B cell (primary cell): ENCODE measurements at regions not wholly inside any gene's neighbourhood (a gene's known extent, or its start where the extent isn't known, plus 50 kb on each side); places are given as distances from the start of the nearest gene placed in this dataset.

Experiments used
- ATAC-seq: fragments of 200-7000 bp; cut with Tn5 transposase; one replicate; pipeline ENCODE4 v1.10.0; 2021; ENCODE audit warnings: low read depth, mild to moderate bottlenecking, moderate number of reproducible peaks, moderate library complexity
- CTCF ChIA-PET: fragments of 350-600 bp; sonication (Branson Sonifier 250); formaldehyde crosslinking; loops from one replicate; lab custom pipeline; 2021; ENCODE audit warnings: antibody characterized with exemption, inconsistent platforms; lab: Charles Lee
- POLR2A ChIA-PET: fragments of 350-600 bp; sonication (Branson Sonifier 250); formaldehyde crosslinking; loops from one replicate; lab custom pipeline; 2021; ENCODE audit warnings: antibody characterized with exemption; lab: Charles Lee
- DNase-seq: peaks from one replicate; pipeline ENCODE4 v3.0.0; 2013
- H2AFZ ChIP-seq: 2 replicates; pipeline ENCODE4 v1.6.1; 2012; ENCODE audit warnings: mild to moderate bottlenecking, low read depth, low read length; ENCODE audit not compliant: insufficient read depth, poor library complexity, severe bottlenecking
- H3K27ac ChIP-seq, 2 donors: 1 replicate in 1 of 2; 2 replicates in 1 of 2; pipeline ENCODE4 v1.5.1; 2012 to 2013; ENCODE audit warnings: low read length in 2 of 2, mild to moderate bottlenecking in 2 of 2, moderate library complexity in 1 of 2
- H3K27me3 ChIP-seq, 4 experiments: fragments of 200-600 bp in 1 of 4; sonication (generic) in 1 of 4; replicated peaks in 1 of 4; 1 replicate in 2 of 4; 2 replicates in 2 of 4; pipeline versions ENCODE4 v1.6.1 to v1.7.0; 2013 to 2016; ENCODE audit warnings: low read length in 3 of 4, mild to moderate bottlenecking in 2 of 4, mixed read lengths in 1 of 4, moderate library complexity in 1 of 4; ENCODE audit not compliant: insufficient read depth in 4 of 4, control insufficient read depth in 3 of 4; ENCODE audit errors: control extremely low read depth in 1 of 4
- H3K36me3 ChIP-seq, 2 experiments: replicated peaks in 1 of 2; 1 replicate in 1 of 2; 2 replicates in 1 of 2; pipeline versions ENCODE4 v1.6.1 to v1.7.1; 2013; ENCODE audit warnings: low read length in 1 of 2; ENCODE audit not compliant: insufficient read depth in 2 of 2, control insufficient read depth in 1 of 2; ENCODE audit errors: control extremely low read depth in 1 of 2, extremely low read depth in 1 of 2
- H3K4me1 ChIP-seq, 2 donors: fragments of 200-600 bp in 1 of 2; sonication (generic) in 1 of 2; 1 replicate in 1 of 2; 2 replicates in 1 of 2; pipeline versions ENCODE4 v1.5.1 to v1.6.1; 2013 to 2017; ENCODE audit warnings: low read length in 2 of 2; ENCODE audit not compliant: control insufficient read depth in 2 of 2, insufficient read depth in 2 of 2
- H3K4me2 ChIP-seq: replicated peaks from 2 replicates; pipeline ENCODE3; 2012; ENCODE audit warnings: mild to moderate bottlenecking, low read depth, low read length; ENCODE audit not compliant: poor library complexity, severe bottlenecking
- H3K4me3 ChIP-seq, 5 experiments: fragments of 200-600 bp in 1 of 5; sonication (generic) in 1 of 5; 1 replicate in 3 of 5; 2 replicates in 2 of 5; pipeline versions ENCODE4 v1.5.1 to v1.7.0; 2011 to 2016; ENCODE audit warnings: low read length in 4 of 5, mild to moderate bottlenecking in 4 of 5, low read depth in 2 of 5, control low read depth in 1 of 5, moderate library complexity in 1 of 5; ENCODE audit not compliant: insufficient read depth in 1 of 5; ENCODE audit errors: control extremely low read depth in 1 of 5, extremely low read depth in 1 of 5
- H3K79me2 ChIP-seq: fragments of 200-600 bp; sonication (generic); one replicate; pipeline ENCODE4 v1.6.0; 2016; ENCODE audit warnings: low read length; ENCODE audit not compliant: control insufficient read depth, insufficient read depth
- H3K9ac ChIP-seq: fragments of 200-600 bp; sonication (generic); 2 replicates; pipeline ENCODE4 v1.6.1; 2017; ENCODE audit warnings: mild to moderate bottlenecking, low read length, moderate library complexity
- H3K9me3 ChIP-seq, 3 donors: one replicate each; pipeline versions ENCODE4 v1.6.1 to v1.7.1; 2013; ENCODE audit warnings: low read length in 2 of 3; ENCODE audit not compliant: control insufficient read depth in 2 of 3, insufficient read depth in 1 of 3; ENCODE audit errors: control extremely low read depth in 1 of 3
- H4K20me1 ChIP-seq: 2 replicates; pipeline ENCODE4 v1.6.0; 2012; ENCODE audit warnings: mild to moderate bottlenecking, low read length; ENCODE audit not compliant: insufficient read depth, control insufficient read depth, poor library complexity, severe bottlenecking
- H3K27ac Mint-ChIP-seq: one replicate; pipeline ENCODE4 v1.8.0; 2021; ENCODE audit warnings: mixed read lengths
- H3K27me3 Mint-ChIP-seq: one replicate; pipeline ENCODE4 v1.8.0; 2021; ENCODE audit warnings: mixed read lengths
- H3K4me1 Mint-ChIP-seq: one replicate; pipeline ENCODE4 v1.8.0; 2021; ENCODE audit warnings: mixed read lengths
- H3K4me3 Mint-ChIP-seq: one replicate; pipeline ENCODE4 v1.8.0; 2021; ENCODE audit warnings: mixed read lengths
- H3K9me3 Mint-ChIP-seq: one replicate; pipeline ENCODE4 v1.8.0; 2022; ENCODE audit warnings: mixed read lengths; ENCODE audit not compliant: insufficient read depth
- EZH2 ChIP-seq: IDR thresholded peaks from 2 replicates; pipeline ENCODE4 v1.6.1; 2012; ENCODE audit warnings: borderline replicate concordance, low read depth, mild to moderate bottlenecking, moderate library complexity, low read length; ENCODE audit not compliant: insufficient read depth, poor library complexity, severe bottlenecking
- WGBS: methylation state at CpG from one replicate; pipeline ENCODE4 v1.1.5; 2013; ENCODE audit warnings: missing lambda C conversion rate; ENCODE audit not compliant: insufficient coverage; 5-methylcytosine and 5-hydroxymethylcytosine counted together
- intact Hi-C: fragments of 100-400 bp; cut with micrococcal nuclease; formaldehyde crosslinking; loops from one replicate; pipeline ENCODE4 v1.10.0; 2022
- TF ChIP-seq, protein P1 (sequence below): fragments of 200-600 bp; IDR thresholded peaks from one replicate; pipeline ENCODE4 v1.8.0; 2022; ENCODE audit warnings: antibody characterized with exemption, mild to moderate bottlenecking

DNA sequence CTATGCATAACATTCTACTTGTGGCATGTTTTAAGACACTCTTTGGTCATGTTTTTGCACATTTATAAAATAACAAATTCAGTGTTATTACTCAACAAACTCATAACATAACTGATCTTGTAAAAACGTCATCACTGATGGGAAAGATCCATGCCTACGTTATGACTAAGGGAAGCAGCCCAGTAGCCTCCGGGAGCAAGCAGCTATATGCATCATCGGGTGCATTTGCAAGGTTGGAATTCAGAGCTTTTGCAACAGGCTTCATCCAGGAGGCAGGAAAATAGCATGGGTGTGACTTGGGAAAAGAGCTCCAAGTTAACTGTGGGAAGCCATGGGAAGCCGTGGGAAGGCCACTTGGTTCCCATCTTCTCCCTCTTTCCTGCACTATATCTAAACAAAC lies 271.6 kb upstream of the SGK1 start:
- intact Hi-C loops, result no loop called here
- H3K4me1 Mint-ChIP-seq, result no peaks in the 10 kb centered on the region
- ChIA-PET CTCF (no interaction called here), POLR2A (no interaction called here)
- no peak for ATAC-seq
- Histone ChIP-seq H3K9me3 (no peaks in the 10 kb centered on the region), H2AFZ (no peak overlapping the region), H3K36me3 (no peaks in the 10 kb centered on the region), H3K79me2 (no peaks in the 10 kb centered on the region), H3K27me3 (no peaks in the 10 kb centered on the region), H3K9ac (no peak overlapping the region), H3K4me1 (no peaks in the 10 kb centered on the region), H3K4me3 (no peak overlapping the region), H3K4me2 (no peak overlapping the region), H4K20me1 (no peaks in the 10 kb centered on the region), H3K27ac (no peak overlapping the region)
- H3K27me3 Mint-ChIP-seq, result no peaks in the 10 kb centered on the region
- H3K9me3 Mint-ChIP-seq, result no peaks in the 10 kb centered on the region
- H3K27ac Mint-ChIP-seq, result no peak overlapping the region
- WGBS, result 94% methylated on average over 5 of the region's 5 CpGs
- TF ChIP-seq, protein P1, sequence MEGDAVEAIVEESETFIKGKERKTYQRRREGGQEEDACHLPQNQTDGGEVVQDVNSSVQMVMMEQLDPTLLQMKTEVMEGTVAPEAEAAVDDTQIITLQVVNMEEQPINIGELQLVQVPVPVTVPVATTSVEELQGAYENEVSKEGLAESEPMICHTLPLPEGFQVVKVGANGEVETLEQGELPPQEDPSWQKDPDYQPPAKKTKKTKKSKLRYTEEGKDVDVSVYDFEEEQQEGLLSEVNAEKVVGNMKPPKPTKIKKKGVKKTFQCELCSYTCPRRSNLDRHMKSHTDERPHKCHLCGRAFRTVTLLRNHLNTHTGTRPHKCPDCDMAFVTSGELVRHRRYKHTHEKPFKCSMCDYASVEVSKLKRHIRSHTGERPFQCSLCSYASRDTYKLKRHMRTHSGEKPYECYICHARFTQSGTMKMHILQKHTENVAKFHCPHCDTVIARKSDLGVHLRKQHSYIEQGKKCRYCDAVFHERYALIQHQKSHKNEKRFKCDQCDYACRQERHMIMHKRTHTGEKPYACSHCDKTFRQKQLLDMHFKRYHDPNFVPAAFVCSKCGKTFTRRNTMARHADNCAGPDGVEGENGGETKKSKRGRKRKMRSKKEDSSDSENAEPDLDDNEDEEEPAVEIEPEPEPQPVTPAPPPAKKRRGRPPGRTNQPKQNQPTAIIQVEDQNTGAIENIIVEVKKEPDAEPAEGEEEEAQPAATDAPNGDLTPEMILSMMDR, result no peak
- TF ChIP-seq EZH2, result no peak
- DNase-seq, result no peak
- H3K4me3 Mint-ChIP-seq, result no peak overlapping the region

DNA sequence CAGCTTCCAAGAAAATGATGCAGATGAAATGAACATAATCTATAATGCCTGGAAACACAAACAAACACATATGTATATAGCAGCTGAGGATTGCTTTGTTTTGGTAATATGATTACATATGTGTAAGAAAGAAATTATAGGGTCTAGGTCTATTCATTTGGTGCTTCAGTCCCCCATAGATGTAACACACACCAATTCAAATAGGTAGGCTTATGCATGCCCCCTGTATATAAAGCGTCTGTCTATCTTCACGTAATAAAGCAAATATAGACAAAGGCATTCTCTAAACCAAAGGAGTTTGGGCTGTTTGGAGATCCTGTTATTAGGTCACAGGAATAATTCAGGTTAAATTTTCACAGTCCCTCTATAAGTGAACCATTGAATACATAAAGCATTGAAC lies 270.4 kb upstream of the SGK1 start:
- H3K4me2 ChIP-seq, result no peak overlapping the region
- no peaks in the 10 kb centered on the region for H3K27me3 Mint-ChIP-seq
- no peaks in the 10 kb centered on the region for H3K27me3 ChIP-seq
- POLR2A ChIA-PET, result no interaction called here
- H3K79me2 ChIP-seq, result no peaks in the 10 kb centered on the region
- H3K9me3 ChIP-seq, result no peaks in the 10 kb centered on the region
- no peaks in the 10 kb centered on the region for H4K20me1 ChIP-seq
- no peaks in the 10 kb centered on the region for H3K4me1 Mint-ChIP-seq
- WGBS, result no CpG with 5 or more reads among the region's 2 CpGs
- no peak overlapping the region for H3K4me3 ChIP-seq
- no peak overlapping the region for H2AFZ ChIP-seq
- ATAC-seq (no peak), DNase-seq (no peak)
- H3K36me3 ChIP-seq, result no peaks in the 10 kb centered on the region
- CTCF ChIA-PET, result interaction anchor here (0.7 kb wide), 1 partner anchor 215 kb away, joined by 3 read pairs; no protein-coding TSS in a partner anchor
- no peak for TF ChIP-seq EZH2
- TF ChIP-seq, protein P1, result no peak
- H3K9me3 Mint-ChIP-seq, result no peaks in the 10 kb centered on the region
- H3K4me1 ChIP-seq, result no peaks in the 10 kb centered on the region
- no peak overlapping the region for H3K4me3 Mint-ChIP-seq
- no peak overlapping the region for H3K27ac ChIP-seq
- intact Hi-C loops, result no loop called here
- no peak overlapping the region for H3K9ac ChIP-seq
- no peak overlapping the region for H3K27ac Mint-ChIP-seq
